PFSK-1 (cell line): ENCODE measurements at regions not wholly inside any gene's neighbourhood (a gene's known extent, or its start where the extent isn't known, plus 50 kb on each side); places are given as distances from the start of the nearest gene placed in this dataset.

Experiments used
- FOXP2 ChIP-seq: optimal IDR thresholded peaks from 2 replicates; pipeline ENCODE3; 2011; ENCODE audit warnings: borderline replicate concordance, control low read depth, inconsistent platforms; ENCODE audit not compliant: insufficient read depth; ENCODE audit errors: extremely low read length, extremely low read depth
- POLR2AphosphoS5 ChIP-seq: IDR thresholded peaks from 2 replicates; pipeline ENCODE4 v1.6.1; 2012; ENCODE audit warnings: low read depth, mild to moderate bottlenecking, control low read depth, low read length, moderate library complexity
- SIN3A ChIP-seq: IDR thresholded peaks from 2 replicates; pipeline ENCODE4 v1.6.1; 2012; ENCODE audit warnings: mild to moderate bottlenecking, low read length, moderate library complexity, borderline replicate concordance; ENCODE audit not compliant: insufficient read depth
- TAF1 ChIP-seq: IDR thresholded peaks from 2 replicates; pipeline ENCODE4 v1.6.1; 2012; ENCODE audit warnings: low read length, control low read depth, borderline replicate concordance; ENCODE audit not compliant: insufficient read depth
- TF ChIP-seq, protein P1 (sequence below), 2 experiments: IDR thresholded peaks; 2 replicates each; pipeline versions ENCODE4 v1.6.1 to v1.8.0; 2011 to 2012; ENCODE audit warnings: low read depth in 2 of 2, low read length in 2 of 2, control low read depth in 1 of 2, inconsistent platforms in 1 of 2, mild to moderate bottlenecking in 1 of 2, moderate library complexity in 1 of 2; ENCODE audit not compliant: insufficient read depth in 1 of 2

DNA sequence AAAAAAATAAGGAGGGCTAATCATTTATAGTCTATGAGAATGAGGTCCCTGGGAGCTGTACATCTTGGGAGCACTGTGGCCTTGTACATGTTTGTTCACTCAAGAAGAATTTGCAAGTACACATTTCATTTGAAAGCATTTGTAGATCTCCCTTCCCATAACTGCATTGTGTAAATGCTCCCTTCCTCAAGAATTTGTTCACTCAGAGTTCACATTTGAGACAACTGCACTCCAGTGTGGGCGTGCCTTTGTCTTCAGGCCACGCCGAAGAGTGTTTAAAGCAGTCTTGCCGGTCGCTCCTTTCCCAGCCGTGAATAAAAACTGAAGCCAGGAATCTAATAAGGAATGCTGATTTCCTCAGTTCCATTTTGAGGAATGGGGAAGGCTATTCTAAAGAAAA lies 291.1 kb upstream of the LYZL1 start:
- TF ChIP-seq, protein P1, sequence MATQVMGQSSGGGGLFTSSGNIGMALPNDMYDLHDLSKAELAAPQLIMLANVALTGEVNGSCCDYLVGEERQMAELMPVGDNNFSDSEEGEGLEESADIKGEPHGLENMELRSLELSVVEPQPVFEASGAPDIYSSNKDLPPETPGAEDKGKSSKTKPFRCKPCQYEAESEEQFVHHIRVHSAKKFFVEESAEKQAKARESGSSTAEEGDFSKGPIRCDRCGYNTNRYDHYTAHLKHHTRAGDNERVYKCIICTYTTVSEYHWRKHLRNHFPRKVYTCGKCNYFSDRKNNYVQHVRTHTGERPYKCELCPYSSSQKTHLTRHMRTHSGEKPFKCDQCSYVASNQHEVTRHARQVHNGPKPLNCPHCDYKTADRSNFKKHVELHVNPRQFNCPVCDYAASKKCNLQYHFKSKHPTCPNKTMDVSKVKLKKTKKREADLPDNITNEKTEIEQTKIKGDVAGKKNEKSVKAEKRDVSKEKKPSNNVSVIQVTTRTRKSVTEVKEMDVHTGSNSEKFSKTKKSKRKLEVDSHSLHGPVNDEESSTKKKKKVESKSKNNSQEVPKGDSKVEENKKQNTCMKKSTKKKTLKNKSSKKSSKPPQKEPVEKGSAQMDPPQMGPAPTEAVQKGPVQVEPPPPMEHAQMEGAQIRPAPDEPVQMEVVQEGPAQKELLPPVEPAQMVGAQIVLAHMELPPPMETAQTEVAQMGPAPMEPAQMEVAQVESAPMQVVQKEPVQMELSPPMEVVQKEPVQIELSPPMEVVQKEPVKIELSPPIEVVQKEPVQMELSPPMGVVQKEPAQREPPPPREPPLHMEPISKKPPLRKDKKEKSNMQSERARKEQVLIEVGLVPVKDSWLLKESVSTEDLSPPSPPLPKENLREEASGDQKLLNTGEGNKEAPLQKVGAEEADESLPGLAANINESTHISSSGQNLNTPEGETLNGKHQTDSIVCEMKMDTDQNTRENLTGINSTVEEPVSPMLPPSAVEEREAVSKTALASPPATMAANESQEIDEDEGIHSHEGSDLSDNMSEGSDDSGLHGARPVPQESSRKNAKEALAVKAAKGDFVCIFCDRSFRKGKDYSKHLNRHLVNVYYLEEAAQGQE (IDR thresholded peaks at IDR 0.05; ENCODE audit: insufficient read depth in 1 of 2, low read depth in 2 of 2, low read length in 2 of 2) = no peak
- no peak for TF ChIP-seq POLR2AphosphoS5
- no peak for TF ChIP-seq TAF1
- no peak for TF ChIP-seq SIN3A
- TF ChIP-seq FOXP2 = no peak
